GM23338 (cell line): ENCODE measurements at regions not wholly inside any gene's neighbourhood (a gene's known extent, or its start where the extent isn't known, plus 50 kb on each side); places are given as distances from the start of the nearest gene placed in this dataset.

Experiments
- ATAC-seq: fragments of 200-7000 bp; cut with Tn5 transposase; 3 replicates; pipeline ENCODE4 v1.9.1; 2020
- DNase-seq: peaks from one replicate; pipeline ENCODE4 v3.0.0-alpha.2; 2015; ENCODE audit warnings: low spot score
- H2AFZ ChIP-seq: fragments of 200-600 bp; sonication (generic); 2 replicates; pipeline ENCODE4 v1.8.0; 2016; ENCODE audit warnings: antibody characterized with exemption, mild to moderate bottlenecking, moderate library complexity
- H3F3A ChIP-seq: fragments of 200-600 bp; sonication (generic); replicated peaks from 2 replicates; pipeline ENCODE4 v1.8.0; 2017; ENCODE audit warnings: antibody characterized with exemption, mixed run types, low read depth
- H3K27ac ChIP-seq: fragments of 200-600 bp; sonication (generic); 2 replicates; pipeline ENCODE4 v1.6.1; 2016; ENCODE audit warnings: low read depth
- H3K27me3 ChIP-seq: fragments of 200-600 bp; sonication (generic); 2 replicates; pipeline ENCODE4 v1.8.0; 2016; ENCODE audit warnings: mild to moderate bottlenecking, mixed run types, moderate library complexity; ENCODE audit not compliant: insufficient read depth
- H3K36me3 ChIP-seq: fragments of 200-600 bp; sonication (generic); 2 replicates; pipeline ENCODE4 v1.8.0; 2016; ENCODE audit warnings: mild to moderate bottlenecking; ENCODE audit not compliant: insufficient read depth
- H3K4me1 ChIP-seq: fragments of 200-600 bp; sonication (generic); 2 replicates; pipeline ENCODE4 v1.8.0; 2016; ENCODE audit warnings: mild to moderate bottlenecking, moderate library complexity; ENCODE audit not compliant: insufficient read depth
- H3K4me2 ChIP-seq: fragments of 200-600 bp; sonication (generic); 2 replicates; pipeline ENCODE4 v1.7.1; 2017; ENCODE audit warnings: mixed run types
- H3K4me3 ChIP-seq: fragments of 200-600 bp; sonication (generic); 2 replicates; pipeline ENCODE4 v1.6.1; 2016; ENCODE audit warnings: mixed run types
- H3K79me2 ChIP-seq: fragments of 200-600 bp; sonication (generic); replicated peaks from 2 replicates; pipeline ENCODE4 v1.8.0; 2017; ENCODE audit warnings: mild to moderate bottlenecking; ENCODE audit not compliant: insufficient read depth
- H3K9me2 ChIP-seq: fragments of 200-600 bp; sonication (generic); 2 replicates; pipeline ENCODE4 v1.8.0; 2017; ENCODE audit not compliant: insufficient read depth
- H4K20me1 ChIP-seq: fragments of 200-600 bp; sonication (generic); replicated peaks from 2 replicates; pipeline ENCODE4 v1.8.0; 2017; ENCODE audit warnings: mild to moderate bottlenecking; ENCODE audit not compliant: insufficient read depth
- H3K27ac Mint-ChIP-seq: 2 replicates; pipeline ENCODE4 v1.8.0; 2020; ENCODE audit warnings: inconsistent platforms, mild to moderate bottlenecking, moderate library complexity, mixed read lengths
- H3K27me3 Mint-ChIP-seq: 3 replicates; pipeline ENCODE4 v1.8.0; 2022; ENCODE audit warnings: low read depth, mild to moderate bottlenecking, moderate library complexity, mixed read lengths, inconsistent platforms; ENCODE audit not compliant: insufficient read depth, poor library complexity
- H3K36me3 Mint-ChIP-seq: 3 replicates; pipeline ENCODE4 v1.8.0; 2021; ENCODE audit warnings: low read depth, mild to moderate bottlenecking, inconsistent platforms, moderate library complexity, mixed read lengths
- H3K4me1 Mint-ChIP-seq: 3 replicates; pipeline ENCODE4 v1.8.0; 2020; ENCODE audit warnings: mild to moderate bottlenecking, inconsistent platforms, mixed read lengths
- H3K4me3 Mint-ChIP-seq: 3 replicates; pipeline ENCODE4 v1.8.0; 2021; ENCODE audit warnings: moderate library complexity, mild to moderate bottlenecking, inconsistent platforms, mixed read lengths
- H3K9me3 Mint-ChIP-seq: 3 replicates; pipeline ENCODE4 v1.8.0; 2020; ENCODE audit warnings: moderate library complexity, mild to moderate bottlenecking, inconsistent platforms, mixed read lengths
- CREB1 ChIP-seq: fragments of 250-450 bp; sonication (Bioruptor Pico); IDR thresholded peaks from 2 replicates; pipeline ENCODE4 v1.5.0; 2020; ENCODE audit warnings: low read depth, mild to moderate bottlenecking, moderate library complexity
- ETS1 ChIP-seq: IDR thresholded peaks from 2 replicates; pipeline ENCODE4 v1.6.1; 2016; ENCODE audit warnings: antibody characterized with exemption
- EZH2phosphoT487 ChIP-seq: fragments of 200-600 bp; sonication (generic); IDR thresholded peaks from one replicate; pipeline ENCODE4 v1.8.1; 2018; ENCODE audit warnings: antibody characterized with exemption; ENCODE audit not compliant: unreplicated experiment
- JUNB ChIP-seq: IDR thresholded peaks from one replicate; pipeline ENCODE4 v1.6.1; 2016; ENCODE audit warnings: antibody characterized with exemption; ENCODE audit not compliant: unreplicated experiment
- POLR2AphosphoS5 ChIP-seq: IDR thresholded peaks from 2 replicates; pipeline ENCODE4 v1.6.1; 2016; ENCODE audit warnings: antibody characterized with exemption, low read depth
- STAT1 ChIP-seq: IDR thresholded peaks from one replicate; pipeline ENCODE4 v1.6.1; 2016; ENCODE audit warnings: antibody characterized with exemption; ENCODE audit not compliant: unreplicated experiment
- ZNF114 ChIP-seq: fragments of 250-450 bp; sonication (Bioruptor Pico); IDR thresholded peaks from 2 replicates; pipeline ENCODE4 v1.5.0; 2020; ENCODE audit warnings: mild to moderate bottlenecking, moderate library complexity
- ZNF331 ChIP-seq: fragments of 250-450 bp; sonication (Bioruptor Pico); IDR thresholded peaks from 2 replicates; pipeline ENCODE4 v1.5.0; 2020; ENCODE audit warnings: low read depth, mild to moderate bottlenecking, moderate library complexity
- ZNF462 ChIP-seq: fragments of 250-450 bp; sonication (Bioruptor Pico); IDR thresholded peaks from 2 replicates; pipeline ENCODE4 v1.5.0; 2020; ENCODE audit warnings: mild to moderate bottlenecking, moderate library complexity
- TF ChIP-seq, protein P1 (sequence below): IDR thresholded peaks from one replicate; pipeline ENCODE4 v1.6.1; 2018; ENCODE audit warnings: antibody characterized with exemption; ENCODE audit not compliant: unreplicated experiment

- TF ChIP-seq ZNF462 (CRISPR knock-in tag), result no peak
- TF ChIP-seq ZNF114, result no peak
- no peak for TF ChIP-seq ZNF331
- TF ChIP-seq JUNB, result no peak
- no peak for TF ChIP-seq CREB1 (CRISPR knock-in tag)
- TF ChIP-seq POLR2AphosphoS5, result no peak
- TF ChIP-seq ETS1, result no peak
Measured at GRCh38 chr5:161022151-161022550, 170.1 kb upstream of the ATP10B start (continued).

GRCh38 chr5:161009817-161010216, 157.8 kb upstream of the ATP10B start:
- H3K27ac Mint-ChIP-seq, result no peak overlapping the region
- H3K79me2 ChIP-seq, result no peaks in the 10 kb centered on the region
- H3K36me3 Mint-ChIP-seq, result peaks cover under 1% of the 10 kb centered on the region; the same call in 1 of the 3 replicates
- H4K20me1 ChIP-seq, result no peaks in the 10 kb centered on the region
- peaks cover 6% of the 10 kb centered on the region; the same call in 2 of the 3 replicates for H3K4me1 Mint-ChIP-seq
- DNase-seq (no peak), ATAC-seq (no peak)
- H3K27ac ChIP-seq, result no peak overlapping the region
- H3K9me2 ChIP-seq, result peaks cover 4% of the 10 kb centered on the region
- no peaks in the 10 kb centered on the region for H3K27me3 Mint-ChIP-seq
- no peaks in the 10 kb centered on the region for H3F3A ChIP-seq
- H2AFZ ChIP-seq, result no peak overlapping the region
- H3K4me3 ChIP-seq, result no peak overlapping the region
- no peak overlapping the region for H3K4me2 ChIP-seq
- no peaks in the 10 kb centered on the region for H3K36me3 ChIP-seq
- no peaks in the 10 kb centered on the region for H3K27me3 ChIP-seq
- no peak overlapping the region for H3K4me3 Mint-ChIP-seq
- no peaks in the 10 kb centered on the region for H3K4me1 ChIP-seq
- H3K9me3 Mint-ChIP-seq, result peaks cover 6% of the 10 kb centered on the region
- TF ChIP-seq STAT1, result no peak
- TF ChIP-seq CREB1 (CRISPR knock-in tag), result no peak
- TF ChIP-seq, protein P1, sequence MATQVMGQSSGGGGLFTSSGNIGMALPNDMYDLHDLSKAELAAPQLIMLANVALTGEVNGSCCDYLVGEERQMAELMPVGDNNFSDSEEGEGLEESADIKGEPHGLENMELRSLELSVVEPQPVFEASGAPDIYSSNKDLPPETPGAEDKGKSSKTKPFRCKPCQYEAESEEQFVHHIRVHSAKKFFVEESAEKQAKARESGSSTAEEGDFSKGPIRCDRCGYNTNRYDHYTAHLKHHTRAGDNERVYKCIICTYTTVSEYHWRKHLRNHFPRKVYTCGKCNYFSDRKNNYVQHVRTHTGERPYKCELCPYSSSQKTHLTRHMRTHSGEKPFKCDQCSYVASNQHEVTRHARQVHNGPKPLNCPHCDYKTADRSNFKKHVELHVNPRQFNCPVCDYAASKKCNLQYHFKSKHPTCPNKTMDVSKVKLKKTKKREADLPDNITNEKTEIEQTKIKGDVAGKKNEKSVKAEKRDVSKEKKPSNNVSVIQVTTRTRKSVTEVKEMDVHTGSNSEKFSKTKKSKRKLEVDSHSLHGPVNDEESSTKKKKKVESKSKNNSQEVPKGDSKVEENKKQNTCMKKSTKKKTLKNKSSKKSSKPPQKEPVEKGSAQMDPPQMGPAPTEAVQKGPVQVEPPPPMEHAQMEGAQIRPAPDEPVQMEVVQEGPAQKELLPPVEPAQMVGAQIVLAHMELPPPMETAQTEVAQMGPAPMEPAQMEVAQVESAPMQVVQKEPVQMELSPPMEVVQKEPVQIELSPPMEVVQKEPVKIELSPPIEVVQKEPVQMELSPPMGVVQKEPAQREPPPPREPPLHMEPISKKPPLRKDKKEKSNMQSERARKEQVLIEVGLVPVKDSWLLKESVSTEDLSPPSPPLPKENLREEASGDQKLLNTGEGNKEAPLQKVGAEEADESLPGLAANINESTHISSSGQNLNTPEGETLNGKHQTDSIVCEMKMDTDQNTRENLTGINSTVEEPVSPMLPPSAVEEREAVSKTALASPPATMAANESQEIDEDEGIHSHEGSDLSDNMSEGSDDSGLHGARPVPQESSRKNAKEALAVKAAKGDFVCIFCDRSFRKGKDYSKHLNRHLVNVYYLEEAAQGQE, result no peak
- TF ChIP-seq EZH2phosphoT487, result no peak
